ENCODE measurements at regions not wholly inside any gene's neighbourhood (a gene's known extent, or its start where the extent isn't known, plus 50 kb on each side); places are given as distances from the start of the nearest gene placed in this dataset.

GRCh38 chr5:94066437-94067207 lies 325.2 kb upstream of the POU5F2 start:
- no peak for TF ChIP-seq CTCF (IDR thresholded peaks at IDR 0.05)
- no peak for TF ChIP-seq POLR2AphosphoS5 (IDR thresholded peaks at IDR 0.05)
- no peak for TF ChIP-seq POLR2A (IDR thresholded peaks at IDR 0.05; ENCODE audit: low read depth)
- TF ChIP-seq EP300 (IDR thresholded peaks at IDR 0.05), result no peak

Data from esophagus muscularis mucosa (tissue), 4 donors.